Testis (tissue), 2 donors: ENCODE measurements at regions not wholly inside any gene's neighbourhood (a gene's known extent, or its start where the extent isn't known, plus 50 kb on each side); places are given as distances from the start of the nearest gene placed in this dataset.

Experiments used
- DNase-seq: peaks from one replicate; pipeline ENCODE4 v3.0.0-alpha.2; 2019
- H3K27ac ChIP-seq, 2 donors: fragments of 200-600 bp; sonication (generic); one replicate each; pipeline ENCODE4 v1.5.1; 2019
- H3K27me3 ChIP-seq: fragments of 200-600 bp; sonication (generic); one replicate; pipeline ENCODE4 v1.5.1; 2019
- H3K36me3 ChIP-seq: fragments of 200-600 bp; sonication (generic); one replicate; pipeline ENCODE4 v1.5.1; 2017; ENCODE audit warnings: low read depth; ENCODE audit errors: missing control alignments
- H3K4me1 ChIP-seq: fragments of 200-600 bp; sonication (generic); one replicate; pipeline ENCODE4 v1.5.1; 2019
- H3K4me3 ChIP-seq, 2 donors: fragments of 200-600 bp; sonication (generic); one replicate each; pipeline ENCODE4 v1.5.1; 2017 to 2019
- H3K9me3 ChIP-seq: fragments of 200-600 bp; sonication (generic); one replicate; pipeline ENCODE4 v1.5.1; 2017
- POLR2A ChIP-seq: fragments of 450-650 bp; IDR thresholded peaks from one replicate; pipeline ENCODE4 v1.6.1; 2017; ENCODE audit warnings: antibody characterized with exemption, mild to moderate bottlenecking, moderate library complexity
- WGBS, 2 donors: methylation state at CpG; one replicate each; pipeline ENCODE4 v1.1.5; 2018; 5-methylcytosine and 5-hydroxymethylcytosine counted together
- intact Hi-C: fragments of 100-400 bp; cut with DNase I; formaldehyde crosslinking; loops from one replicate; pipeline ENCODE4 v1.15.1; 2023; ENCODE audit warnings: low total_unique reads
- TF ChIP-seq, protein P1 (sequence below), 3 experiments: fragments of 450-650 bp in 2 of 3; fragments of 200-600 bp in 1 of 3; sonication (generic) in 1 of 3; IDR thresholded peaks; one replicate each; pipeline ENCODE4 v1.5.1; 2016 to 2019; ENCODE audit warnings: antibody characterized with exemption in 3 of 3, mild to moderate bottlenecking in 2 of 3, moderate library complexity in 1 of 3

DNA sequence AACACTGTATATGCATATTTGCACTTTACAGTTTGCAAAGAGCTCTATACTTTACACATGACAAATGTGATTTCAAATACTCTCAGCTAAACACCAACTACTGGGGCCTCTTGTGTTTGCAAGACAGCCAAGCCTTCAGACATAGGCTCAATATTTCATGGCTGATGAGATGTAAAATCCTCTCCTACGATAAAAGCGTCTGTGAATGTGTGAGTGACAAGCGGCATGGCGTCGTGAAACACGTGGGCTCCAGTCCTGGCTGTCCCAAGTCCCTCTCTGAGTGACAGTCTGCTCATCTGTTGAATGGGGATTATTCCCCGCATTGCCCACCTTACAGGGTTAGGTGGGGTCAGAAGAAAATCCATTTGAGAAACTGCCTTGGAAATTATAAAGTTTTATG, 489.8 kb downstream of the RNF144A start:
- 90 to 91% methylated on average over 7 of the region's 7 CpGs for WGBS, 2 donors
- no peak for DNase-seq

DNA sequence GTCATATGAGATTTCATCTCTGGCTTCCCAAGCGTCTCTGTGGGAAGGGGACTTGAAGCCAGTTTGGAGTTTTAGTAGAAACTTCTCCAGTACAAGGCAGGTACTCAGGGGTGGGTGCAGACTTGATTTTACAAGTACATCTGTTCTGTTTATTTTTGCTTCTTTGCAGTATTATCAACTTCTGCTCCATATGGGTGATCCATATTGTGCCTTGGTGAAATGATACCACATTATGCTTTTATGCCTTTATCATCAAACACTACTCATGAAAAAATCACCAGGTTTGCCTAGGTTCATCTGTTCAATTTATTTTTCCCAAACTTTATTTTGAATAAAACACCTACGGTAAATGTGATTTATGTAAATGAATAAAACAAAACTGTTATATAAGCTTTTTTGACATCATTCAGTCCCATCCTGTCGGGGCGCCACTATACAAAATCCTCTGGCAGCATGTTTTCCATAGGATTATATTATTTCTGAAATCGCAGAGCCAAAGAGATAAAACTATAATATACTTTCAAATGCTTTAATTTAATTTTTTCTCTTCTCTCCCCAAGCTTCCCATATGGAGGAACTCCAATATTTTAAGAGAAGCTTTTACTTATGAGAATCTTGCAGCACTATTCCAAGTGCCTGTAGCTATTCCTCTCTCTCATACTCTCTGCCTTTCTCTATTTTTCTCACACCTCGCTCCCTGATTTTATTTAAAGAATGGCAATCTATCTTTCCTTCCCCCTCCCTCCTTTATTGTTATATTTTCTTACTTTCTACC, 490.9 kb downstream of the RNF144A start:
- no peak overlapping the region for H3K4me3 ChIP-seq
- H3K27ac ChIP-seq = no peak overlapping the region
- H3K27me3 ChIP-seq = no peaks in the 10 kb centered on the region
- no peaks in the 10 kb centered on the region for H3K4me1 ChIP-seq
- H3K36me3 ChIP-seq = no peaks in the 10 kb centered on the region
- TF ChIP-seq, protein P1, sequence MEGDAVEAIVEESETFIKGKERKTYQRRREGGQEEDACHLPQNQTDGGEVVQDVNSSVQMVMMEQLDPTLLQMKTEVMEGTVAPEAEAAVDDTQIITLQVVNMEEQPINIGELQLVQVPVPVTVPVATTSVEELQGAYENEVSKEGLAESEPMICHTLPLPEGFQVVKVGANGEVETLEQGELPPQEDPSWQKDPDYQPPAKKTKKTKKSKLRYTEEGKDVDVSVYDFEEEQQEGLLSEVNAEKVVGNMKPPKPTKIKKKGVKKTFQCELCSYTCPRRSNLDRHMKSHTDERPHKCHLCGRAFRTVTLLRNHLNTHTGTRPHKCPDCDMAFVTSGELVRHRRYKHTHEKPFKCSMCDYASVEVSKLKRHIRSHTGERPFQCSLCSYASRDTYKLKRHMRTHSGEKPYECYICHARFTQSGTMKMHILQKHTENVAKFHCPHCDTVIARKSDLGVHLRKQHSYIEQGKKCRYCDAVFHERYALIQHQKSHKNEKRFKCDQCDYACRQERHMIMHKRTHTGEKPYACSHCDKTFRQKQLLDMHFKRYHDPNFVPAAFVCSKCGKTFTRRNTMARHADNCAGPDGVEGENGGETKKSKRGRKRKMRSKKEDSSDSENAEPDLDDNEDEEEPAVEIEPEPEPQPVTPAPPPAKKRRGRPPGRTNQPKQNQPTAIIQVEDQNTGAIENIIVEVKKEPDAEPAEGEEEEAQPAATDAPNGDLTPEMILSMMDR (IDR thresholded peaks at IDR 0.05) = no peak
- TF ChIP-seq POLR2A = no peak
- no peaks in the 10 kb centered on the region for H3K9me3 ChIP-seq
- intact Hi-C loops = no loop called here
- 90 to 94% methylated on average over 6 of the region's 6 CpGs for WGBS, 2 donors
- no peak for DNase-seq

More for the DNA sequence above, 489.8 kb downstream of the RNF144A start:
- Histone ChIP-seq H3K27ac (no peak overlapping the region), H3K27me3 (no peaks in the 10 kb centered on the region), H3K4me3 (no peak overlapping the region), H3K36me3 (no peaks in the 10 kb centered on the region), H3K4me1 (no peaks in the 10 kb centered on the region), H3K9me3 (no peaks in the 10 kb centered on the region)
- intact Hi-C loops = no loop called here
- TF ChIP-seq POLR2A = no peak
- TF ChIP-seq, protein P1 (IDR thresholded peaks at IDR 0.05) = no peak

DNA sequence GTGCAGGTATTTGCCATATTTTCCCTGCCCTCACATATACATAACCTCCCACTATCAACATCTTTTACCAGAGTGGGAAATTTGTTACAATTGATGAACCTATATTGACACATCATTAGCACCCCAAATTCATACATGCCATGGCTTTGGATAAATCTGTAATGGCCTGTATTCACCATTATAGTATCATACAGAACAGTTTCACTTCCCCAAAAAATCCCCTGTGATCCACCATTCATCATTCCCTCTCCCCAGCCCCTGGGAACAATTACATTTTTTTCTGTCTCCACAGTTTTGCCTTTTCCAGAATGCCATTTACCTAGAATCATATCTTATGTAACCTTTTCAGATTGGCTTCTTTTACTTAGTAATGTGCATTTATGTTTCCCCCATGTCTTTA, 494.5 kb downstream of the RNF144A start:
- Histone ChIP-seq H3K27ac (no peak overlapping the region), H3K4me1 (no peaks in the 10 kb centered on the region), H3K27me3 (no peaks in the 10 kb centered on the region), H3K4me3 (no peak overlapping the region), H3K9me3 (no peaks in the 10 kb centered on the region), H3K36me3 (no peaks in the 10 kb centered on the region)
- intact Hi-C loops = no loop called here
- TF ChIP-seq POLR2A = no peak
- TF ChIP-seq, protein P1 (IDR thresholded peaks at IDR 0.05) = no peak
- no peak for DNase-seq

DNA sequence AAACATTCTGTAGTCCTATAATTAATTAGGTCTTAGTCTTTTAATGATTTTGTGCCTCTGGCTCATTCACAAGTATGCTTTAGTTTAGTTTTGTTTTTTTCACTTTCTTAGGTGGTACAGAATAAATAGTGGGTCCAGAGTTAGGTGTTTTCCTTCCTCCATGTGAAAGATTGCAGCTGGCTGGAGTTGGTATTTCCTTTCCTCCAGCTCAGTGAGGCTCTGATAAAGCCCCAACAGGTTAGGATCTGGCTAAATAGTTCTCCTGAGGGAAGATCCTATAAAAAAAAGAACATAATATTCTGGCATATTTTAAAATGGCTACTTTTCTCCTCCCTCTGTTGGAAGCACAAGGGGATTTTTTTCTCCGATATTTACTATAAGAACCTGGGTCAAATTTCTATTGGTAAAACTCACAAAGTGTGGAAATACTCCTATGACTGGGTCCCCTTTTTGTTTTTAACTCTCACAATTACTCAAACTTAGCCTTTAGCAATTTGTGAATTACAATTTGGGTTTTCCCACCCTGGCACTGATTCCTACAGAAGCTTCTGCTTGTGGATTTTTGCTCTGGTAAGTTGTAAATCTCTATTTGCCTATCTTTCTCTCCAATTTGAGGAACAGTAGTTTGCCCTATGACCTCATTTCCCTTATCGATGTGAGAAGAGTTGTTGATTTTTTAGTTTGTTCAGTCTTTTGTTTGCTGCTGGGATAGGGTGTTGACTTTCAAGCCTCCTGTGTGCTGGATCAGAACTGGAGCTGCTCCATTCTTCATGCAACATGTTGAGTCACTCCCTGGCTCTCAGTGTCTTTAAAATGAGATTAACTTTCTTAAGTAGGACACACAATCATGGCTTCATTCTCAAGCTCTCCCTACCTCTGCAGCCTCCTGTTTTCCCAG, 500.9 kb downstream of the RNF144A start:
- intact Hi-C loops = no loop called here
- 60 to 77% methylated on average over 2 of the region's 2 CpGs for WGBS, 2 donors
- Histone ChIP-seq H3K27ac (no peak overlapping the region), H3K36me3 (no peaks in the 10 kb centered on the region), H3K27me3 (no peaks in the 10 kb centered on the region), H3K4me1 (no peaks in the 10 kb centered on the region), H3K9me3 (no peaks in the 10 kb centered on the region), H3K4me3 (no peak overlapping the region)
- DNase-seq = no peak
- TF ChIP-seq, protein P1 (IDR thresholded peaks at IDR 0.05) = no peak
- no peak for TF ChIP-seq POLR2A
